ENCODE measurements at regions not wholly inside any gene's neighbourhood (a gene's known extent, or its start where the extent isn't known, plus 50 kb on each side); places are given as distances from the start of the nearest gene placed in this dataset.

DNA sequence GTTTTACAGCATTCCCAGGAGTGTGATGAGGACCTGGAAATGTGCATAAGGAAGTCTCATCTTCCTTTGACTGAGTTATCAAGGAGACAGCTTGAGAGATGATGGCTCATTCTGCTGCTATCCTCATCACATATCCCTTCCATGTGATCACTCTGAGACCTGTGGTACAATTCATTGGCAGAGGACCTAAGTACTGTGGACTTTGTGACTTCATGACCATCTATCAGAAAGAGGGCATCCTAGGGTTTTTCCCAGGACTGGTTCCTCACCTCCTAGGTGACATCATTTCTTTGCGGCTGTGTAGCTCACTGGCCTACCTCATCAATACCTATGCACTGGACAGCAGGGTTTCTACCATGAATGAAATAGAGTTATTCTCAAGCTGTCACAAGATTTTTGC, 172.1 kb upstream of the PLEKHG7 start:
- TF ChIP-seq, protein P1, sequence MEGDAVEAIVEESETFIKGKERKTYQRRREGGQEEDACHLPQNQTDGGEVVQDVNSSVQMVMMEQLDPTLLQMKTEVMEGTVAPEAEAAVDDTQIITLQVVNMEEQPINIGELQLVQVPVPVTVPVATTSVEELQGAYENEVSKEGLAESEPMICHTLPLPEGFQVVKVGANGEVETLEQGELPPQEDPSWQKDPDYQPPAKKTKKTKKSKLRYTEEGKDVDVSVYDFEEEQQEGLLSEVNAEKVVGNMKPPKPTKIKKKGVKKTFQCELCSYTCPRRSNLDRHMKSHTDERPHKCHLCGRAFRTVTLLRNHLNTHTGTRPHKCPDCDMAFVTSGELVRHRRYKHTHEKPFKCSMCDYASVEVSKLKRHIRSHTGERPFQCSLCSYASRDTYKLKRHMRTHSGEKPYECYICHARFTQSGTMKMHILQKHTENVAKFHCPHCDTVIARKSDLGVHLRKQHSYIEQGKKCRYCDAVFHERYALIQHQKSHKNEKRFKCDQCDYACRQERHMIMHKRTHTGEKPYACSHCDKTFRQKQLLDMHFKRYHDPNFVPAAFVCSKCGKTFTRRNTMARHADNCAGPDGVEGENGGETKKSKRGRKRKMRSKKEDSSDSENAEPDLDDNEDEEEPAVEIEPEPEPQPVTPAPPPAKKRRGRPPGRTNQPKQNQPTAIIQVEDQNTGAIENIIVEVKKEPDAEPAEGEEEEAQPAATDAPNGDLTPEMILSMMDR (IDR thresholded peaks at IDR 0.05): no peak
- TF ChIP-seq POLR2A (IDR thresholded peaks at IDR 0.05): no peak
